C1 segment of cervical spinal cord (tissue), 14 donors: ENCODE measurements at regions not wholly inside any gene's neighbourhood (a gene's known extent, or its start where the extent isn't known, plus 50 kb on each side); places are given as distances from the start of the nearest gene placed in this dataset.
"Not testable (repeated sequence)": the region's sequence is repeated elsewhere in the genome, so short reads cannot be mapped to it uniquely, and the experiment has no call there.

Experiments
- DNase-seq, 14 donors: peaks; one replicate each; lab custom pipeline; 2025; lab: John Stamatoyannopoulos, UW

DNA sequence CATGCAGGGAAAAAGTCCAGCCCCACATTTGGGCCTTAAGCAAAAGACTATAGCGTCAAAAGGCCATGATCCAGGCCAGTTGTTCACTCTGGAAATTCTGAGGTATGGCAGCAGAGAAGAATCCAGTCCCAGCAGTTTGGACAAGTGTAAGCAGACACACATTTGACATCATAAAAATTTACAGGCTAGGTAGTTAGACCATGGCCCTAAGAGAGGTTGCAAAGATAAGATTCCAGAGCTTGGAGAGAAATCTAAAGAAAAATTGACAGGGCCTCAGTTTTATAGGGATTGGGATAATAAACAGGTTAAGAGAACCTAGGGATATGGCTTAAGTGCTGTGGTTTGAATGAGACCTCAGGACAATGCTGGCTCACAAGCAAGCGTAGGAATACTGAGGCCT, 884.4 kb upstream of the SORCS1 start:
- no peak for DNase-seq

- no peak for DNase-seq
These were observed 875.5 kb upstream of the SORCS1 start for GRCh38 chr10:108039821-108040584.

DNA sequence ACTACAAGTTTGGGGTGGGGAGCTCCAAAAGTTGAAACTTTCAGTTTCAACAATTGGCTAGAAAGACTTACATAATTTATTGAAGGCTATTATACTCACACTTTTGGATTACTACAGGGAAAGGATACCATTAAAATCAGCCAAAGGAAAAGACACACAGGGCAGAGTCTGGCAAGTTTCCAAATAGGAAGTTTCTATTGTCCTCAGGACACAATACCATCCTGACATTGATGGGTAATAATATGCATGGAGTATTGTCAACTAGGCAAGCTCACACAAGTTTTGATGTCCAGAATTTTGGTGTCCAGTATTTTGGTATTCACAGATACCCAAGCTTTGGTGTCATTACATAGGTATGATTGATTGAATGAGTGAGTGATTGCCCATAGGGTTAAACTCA, 872.6 kb upstream of the SORCS1 start:
- DNase-seq, result no peak

GRCh38 chr10:108036265-108036664, 871.8 kb upstream of the SORCS1 start:
- no peak for DNase-seq

GRCh38 chr10:108034829-108035228, 870.3 kb upstream of the SORCS1 start:
- DNase-seq, result no peak

DNA sequence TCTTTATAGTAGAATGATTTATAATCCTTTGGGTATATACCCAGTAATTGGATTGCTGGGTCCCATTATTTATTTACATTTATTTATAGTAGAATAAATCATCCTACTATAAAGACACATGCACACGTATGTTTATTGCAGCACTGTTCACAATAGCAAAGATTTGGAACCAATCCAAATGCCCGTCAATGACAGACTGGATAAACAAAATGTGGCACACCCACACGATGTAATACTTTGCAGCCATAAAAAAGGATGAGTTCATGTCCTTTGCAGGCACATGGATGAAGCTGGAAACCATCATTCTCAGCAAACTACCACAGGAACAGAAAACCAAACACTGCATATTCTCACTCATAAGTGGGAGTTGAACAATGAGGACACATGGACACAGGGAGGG, 869.0 kb upstream of the SORCS1 start:
- not testable (repeated sequence) for DNase-seq

DNA sequence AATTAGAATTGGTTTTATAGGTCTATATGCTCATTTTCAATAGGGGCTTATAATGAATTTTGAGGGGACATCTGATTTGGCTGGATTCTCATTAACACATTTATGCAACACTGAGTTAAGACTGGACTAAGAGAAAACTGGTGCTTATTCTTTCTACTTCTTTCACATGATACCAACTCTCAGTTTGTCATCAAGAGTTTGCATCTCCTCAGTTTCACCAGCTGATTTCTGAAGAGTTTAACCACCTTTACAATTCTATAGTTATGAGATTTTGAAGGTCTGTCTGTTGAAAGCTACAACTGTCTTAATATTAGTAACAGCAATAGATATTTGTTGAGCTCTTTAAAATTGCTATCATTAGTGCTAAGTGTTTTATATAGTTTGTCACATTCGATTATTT, 867.0 kb upstream of the SORCS1 start:
- DNase-seq, result no peak

DNA sequence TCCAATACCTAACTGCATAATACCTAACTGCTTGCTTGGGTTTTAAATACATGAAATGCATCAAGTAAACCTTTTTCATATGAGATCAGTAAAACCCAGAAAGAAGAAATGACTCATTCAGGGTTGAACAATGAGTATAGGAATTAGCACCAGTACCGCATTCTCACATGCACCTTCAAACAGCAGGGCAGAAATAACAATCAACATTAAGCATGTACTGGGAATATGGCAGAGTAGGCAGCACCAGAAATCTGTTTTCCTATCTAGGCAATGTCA, 850.3 kb upstream of the SORCS1 start:
- no peak for DNase-seq

GRCh38 chr10:108014145-108014901, 849.8 kb upstream of the SORCS1 start:
- DNase-seq, result no peak

DNA sequence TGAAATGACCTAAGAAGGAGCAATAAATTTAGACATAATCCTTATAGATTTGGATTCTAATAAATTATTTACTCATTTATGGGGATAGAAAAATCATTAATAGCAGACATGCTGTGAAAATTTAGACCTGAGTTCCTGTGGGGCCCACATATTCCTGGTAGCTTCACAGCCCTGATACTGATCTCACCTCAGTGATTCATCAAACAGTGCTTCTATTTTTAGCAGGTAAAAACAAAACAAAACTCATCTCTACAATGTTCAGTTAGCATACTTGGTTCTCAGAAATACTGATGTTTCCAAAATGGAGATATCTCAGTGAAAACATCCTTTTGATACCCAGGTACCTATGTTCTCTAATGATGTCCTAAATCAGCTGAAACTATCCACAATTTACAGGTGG, 841.1 kb upstream of the SORCS1 start:
- DNase-seq, result no peak

DNA sequence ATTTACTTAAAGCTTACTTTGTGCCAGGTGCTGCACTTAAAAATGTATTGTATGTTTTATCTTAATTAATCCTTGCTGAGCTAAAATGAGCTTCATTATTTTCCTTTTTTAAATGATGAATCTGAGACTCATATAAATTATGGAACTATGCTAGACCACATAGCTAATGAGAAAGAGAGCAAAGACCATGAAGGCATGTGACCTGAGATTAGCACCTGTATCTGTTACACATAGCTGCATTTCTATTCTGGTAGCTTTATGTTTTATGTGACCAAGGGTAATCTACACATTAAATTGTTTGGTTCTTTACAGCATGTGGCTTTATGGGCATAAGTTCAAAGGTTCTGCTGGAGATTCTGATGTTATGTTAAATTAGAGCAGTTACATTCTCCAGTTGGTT, 839.1 kb upstream of the SORCS1 start:
- no peak for DNase-seq

GRCh38 chr10:108003061-108003460, 838.6 kb upstream of the SORCS1 start:
- no peak for DNase-seq

- no peak for DNase-seq
These were observed 835.9 kb upstream of the SORCS1 start for GRCh38 chr10:108000365-108000764.

DNA sequence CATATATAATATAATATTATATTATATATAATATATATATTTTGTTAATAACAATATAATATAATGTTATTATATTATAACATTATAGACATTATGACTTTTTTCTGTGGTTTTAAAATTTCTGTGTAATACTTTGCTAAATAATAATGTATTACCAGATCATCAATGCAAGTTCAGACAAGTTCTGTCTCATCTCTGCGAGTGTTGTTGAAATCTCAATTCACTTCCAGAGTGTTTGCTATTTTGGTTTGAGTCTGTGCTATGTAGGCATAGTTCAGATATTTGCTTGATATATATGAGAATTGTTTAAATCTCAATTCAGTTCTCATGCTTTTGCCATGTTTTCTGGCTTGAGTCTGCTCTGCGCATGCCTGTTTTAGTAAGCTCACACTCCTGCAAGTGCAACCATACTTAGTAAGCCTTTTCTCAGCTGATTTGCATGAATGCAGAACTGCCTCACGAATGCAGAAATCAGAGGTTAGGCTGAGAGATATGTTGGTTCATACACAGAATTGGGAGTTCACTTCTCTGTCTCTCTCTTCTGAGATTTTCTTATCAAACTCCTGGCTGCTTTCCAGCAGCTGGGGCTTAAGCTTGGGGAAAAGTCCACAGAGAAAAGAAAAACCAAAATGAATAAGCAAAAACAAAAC, 830.2 kb upstream of the SORCS1 start:
- DNase-seq, result no peak

DNA sequence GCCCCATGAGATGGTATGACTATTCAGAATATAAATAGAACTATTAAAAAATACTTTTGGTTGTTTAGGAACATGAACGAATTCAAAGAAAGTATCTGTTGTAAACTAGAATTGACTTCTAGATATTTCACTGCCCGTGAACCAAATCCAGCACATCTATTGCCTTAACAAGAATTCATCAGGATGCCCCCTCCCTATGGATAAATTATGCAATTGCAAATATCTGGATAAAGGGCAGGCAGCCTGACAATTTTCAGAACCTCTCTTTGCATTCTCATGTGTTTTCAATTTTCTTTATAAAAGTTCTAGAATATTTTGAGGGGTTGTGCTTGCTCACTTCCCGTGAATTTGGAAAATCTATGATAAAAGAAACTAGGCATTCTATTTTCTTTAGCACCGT, 822.1 kb upstream of the SORCS1 start:
- DNase-seq, result no peak

- no peak for DNase-seq
These were observed 820.1 kb upstream of the SORCS1 start for GRCh38 chr10:107984581-107984980.

- DNase-seq, result no peak
These were observed 819.6 kb upstream of the SORCS1 start for GRCh38 chr10:107984149-107984548.

DNA sequence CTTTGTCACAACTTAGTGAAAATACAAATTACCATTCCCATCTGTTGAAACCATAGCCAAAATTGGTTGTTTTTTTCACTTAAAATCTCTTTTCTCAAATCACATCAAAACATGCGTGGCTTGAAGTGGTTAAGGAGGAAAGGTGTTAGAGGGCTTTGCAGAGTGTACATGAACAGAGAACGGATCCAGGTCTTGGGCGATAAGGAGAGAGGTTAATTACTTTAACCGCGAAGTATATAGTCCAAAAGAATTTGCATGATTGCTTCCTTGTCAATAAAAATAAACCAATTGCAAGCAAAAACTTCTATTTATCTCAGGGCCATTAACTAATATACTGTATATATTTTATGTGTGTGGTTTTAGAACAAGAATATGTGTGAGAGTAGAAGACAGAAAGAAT, 813.9 kb upstream of the SORCS1 start:
- DNase-seq, result no peak

GRCh38 chr10:107971973-107972372, 807.5 kb upstream of the SORCS1 start:
- DNase-seq, result no peak

DNA sequence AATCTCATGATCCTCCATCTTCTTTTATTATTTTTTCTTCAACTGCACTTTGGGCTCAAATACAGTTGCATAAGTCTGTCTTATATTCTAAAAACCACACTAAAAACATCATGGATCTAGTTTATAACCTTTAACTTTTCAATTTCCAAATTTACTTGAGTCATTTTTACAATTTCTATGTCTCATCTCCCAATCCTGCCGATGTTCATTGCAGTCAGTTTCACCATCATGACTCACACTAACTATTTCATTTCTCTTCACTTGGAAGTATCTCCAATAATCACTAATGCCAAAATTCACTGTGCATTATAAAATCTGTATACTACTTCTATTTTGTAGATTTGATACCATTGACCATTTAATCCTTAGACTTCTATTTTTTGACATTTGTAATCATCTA, 806.9 kb upstream of the SORCS1 start:
- DNase-seq, result no peak

DNA sequence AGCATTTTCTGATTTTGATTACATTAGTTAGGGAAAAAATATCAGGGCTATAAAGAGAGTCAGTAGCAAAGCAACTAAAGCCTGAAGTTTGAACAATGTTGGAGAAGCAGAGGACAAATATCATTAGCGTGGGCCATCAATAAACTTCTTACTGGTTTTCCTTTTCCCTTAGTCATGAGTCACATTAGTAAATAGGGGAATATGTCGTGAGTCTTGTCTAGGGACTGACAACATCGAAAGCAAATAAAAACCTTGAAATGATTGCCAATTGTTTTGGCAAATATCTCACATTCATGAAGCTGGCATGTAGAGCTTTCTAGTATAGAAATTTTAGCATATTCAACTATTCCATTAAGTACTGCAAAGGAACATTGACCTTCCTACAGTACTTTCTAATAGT, 806.0 kb upstream of the SORCS1 start:
- no peak for DNase-seq

GRCh38 chr10:107969936-107970335, 805.4 kb upstream of the SORCS1 start:
- DNase-seq, result no peak

- DNase-seq, result no peak
These were observed 802.3 kb upstream of the SORCS1 start for GRCh38 chr10:107966826-107967225.
